ENCODE measurements at regions not wholly inside any gene's neighbourhood (a gene's known extent, or its start where the extent isn't known, plus 50 kb on each side); places are given as distances from the start of the nearest gene placed in this dataset.

GRCh38 chr2:167858086-167858485 is 389.3 kb downstream of the STK39 start:
- Histone ChIP-seq H3K36me3 (no peaks in the 10 kb centered on the region), H3K4me1 (replicated peaks) (no peaks in the 10 kb centered on the region), H3K27me3 (replicated peaks; ENCODE audit: insufficient read depth) (no peaks in the 10 kb centered on the region), H3K27ac (no peak overlapping the region), H3K4me3 (no peak overlapping the region), H3K9me3 (no peaks in the 10 kb centered on the region)
- WGBS = 60% methylated on average over 4 of the region's 4 CpGs
- intact Hi-C loops (cut with DNase I) = no loop called here
- no peak for DNase-seq (ENCODE audit: low spot score)
- TF ChIP-seq POLR2AphosphoS5 (IDR thresholded peaks at IDR 0.05) (no peak), CTCF (IDR thresholded peaks at IDR 0.05) (no peak), POLR2A (IDR thresholded peaks at IDR 0.05) (no peak)

- 55% methylated on average over 1 of the region's 1 CpG for WGBS
- Histone ChIP-seq H3K27me3 (replicated peaks; ENCODE audit: insufficient read depth) (no peaks in the 10 kb centered on the region), H3K36me3 (no peaks in the 10 kb centered on the region), H3K4me3 (no peak overlapping the region), H3K27ac (no peak overlapping the region), H3K4me1 (replicated peaks) (no peaks in the 10 kb centered on the region), H3K9me3 (no peaks in the 10 kb centered on the region)
- intact Hi-C loops (cut with DNase I) = no loop called here
- TF ChIP-seq POLR2A (IDR thresholded peaks at IDR 0.05) (no peak), POLR2AphosphoS5 (IDR thresholded peaks at IDR 0.05) (no peak), CTCF (IDR thresholded peaks at IDR 0.05) (no peak)
- no peak for DNase-seq (ENCODE audit: low spot score)
These were observed 390.0 kb downstream of the STK39 start for GRCh38 chr2:167857416-167857815.

- Histone ChIP-seq H3K4me3 (no peak overlapping the region), H3K36me3 (no peaks in the 10 kb centered on the region), H3K27ac (no peak overlapping the region), H3K9me3 (no peaks in the 10 kb centered on the region), H3K4me1 (replicated peaks) (no peaks in the 10 kb centered on the region), H3K27me3 (replicated peaks; ENCODE audit: insufficient read depth) (no peaks in the 10 kb centered on the region)
- intact Hi-C loops (cut with DNase I) = no loop called here
- no peak for DNase-seq (ENCODE audit: low spot score)
- no peak for TF ChIP-seq CTCF (IDR thresholded peaks at IDR 0.05)
- no peak for TF ChIP-seq POLR2AphosphoS5 (IDR thresholded peaks at IDR 0.05)
- TF ChIP-seq POLR2A (IDR thresholded peaks at IDR 0.05) = no peak
These were observed 391.2 kb downstream of the STK39 start for GRCh38 chr2:167856190-167856589.

- Histone ChIP-seq H3K27ac (no peak overlapping the region), H3K36me3 (no peaks in the 10 kb centered on the region), H3K9me3 (no peaks in the 10 kb centered on the region), H3K4me1 (replicated peaks) (no peaks in the 10 kb centered on the region), H3K4me3 (no peak overlapping the region), H3K27me3 (replicated peaks; ENCODE audit: insufficient read depth) (no peaks in the 10 kb centered on the region)
- no peak for TF ChIP-seq POLR2AphosphoS5 (IDR thresholded peaks at IDR 0.05)
- no peak for TF ChIP-seq POLR2A (IDR thresholded peaks at IDR 0.05)
- no peak for TF ChIP-seq CTCF (IDR thresholded peaks at IDR 0.05)
- intact Hi-C loops (cut with DNase I) = no loop called here
- DNase-seq (ENCODE audit: low spot score) = no peak
- WGBS = 93% methylated on average over 2 of the region's 2 CpGs
These were observed 392.2 kb downstream of the STK39 start for GRCh38 chr2:167855211-167855610.

GRCh38 chr2:167853717-167854116 is 393.7 kb downstream of the STK39 start:
- 88% methylated on average over 1 of the region's 1 CpG for WGBS
- Histone ChIP-seq H3K27me3 (replicated peaks; ENCODE audit: insufficient read depth) (no peaks in the 10 kb centered on the region), H3K27ac (no peak overlapping the region), H3K36me3 (no peaks in the 10 kb centered on the region), H3K4me3 (no peak overlapping the region), H3K9me3 (no peaks in the 10 kb centered on the region), H3K4me1 (replicated peaks) (no peaks in the 10 kb centered on the region)
- DNase-seq (ENCODE audit: low spot score) = no peak
- TF ChIP-seq POLR2A (IDR thresholded peaks at IDR 0.05) (no peak), CTCF (IDR thresholded peaks at IDR 0.05) (no peak)
- intact Hi-C loops (cut with DNase I) = no loop called here
